Neural cell (in vitro differentiated cells): ENCODE measurements at regions not wholly inside any gene's neighbourhood (a gene's known extent, or its start where the extent isn't known, plus 50 kb on each side); places are given as distances from the start of the nearest gene placed in this dataset.

Experiments used
- EP300 ChIP-seq: fragments of 450-650 bp; conservative IDR thresholded peaks from 2 replicates; pipeline ENCODE4 v1.6.1; 2014; ENCODE audit warnings: antibody characterized with exemption, mild to moderate bottlenecking, moderate library complexity; ENCODE audit not compliant: poor library complexity, severe bottlenecking
- EZH2 ChIP-seq: fragments of 200-600, 300-800 bp; shearing (Covaris generic), sonication (generic); IDR thresholded peaks from 2 replicates; pipeline ENCODE4 v1.6.1; 2014; ENCODE audit warnings: antibody characterized with exemption, low read length, borderline replicate concordance, mild to moderate bottlenecking; ENCODE audit not compliant: insufficient read depth, poor library complexity, severe bottlenecking
- POLR2AphosphoS5 ChIP-seq: IDR thresholded peaks from 2 replicates; pipeline ENCODE4 v1.6.1; 2012
- RAD21 ChIP-seq: fragments of 450-650 bp; conservative IDR thresholded peaks from 2 replicates; pipeline ENCODE4 v1.6.1; 2014; ENCODE audit warnings: antibody characterized with exemption, mild to moderate bottlenecking, moderate library complexity
- SMC3 ChIP-seq: fragments of 450-650 bp; conservative IDR thresholded peaks from 2 replicates; pipeline ENCODE4 v1.6.1; 2014; ENCODE audit warnings: antibody characterized with exemption, mild to moderate bottlenecking, moderate library complexity; ENCODE audit not compliant: poor library complexity
- TF ChIP-seq, protein P1 (sequence below): fragments of 450-650 bp; IDR thresholded peaks from 2 replicates; pipeline ENCODE4 v1.5.1; 2014; ENCODE audit warnings: antibody characterized with exemption, mild to moderate bottlenecking, moderate library complexity; ENCODE audit not compliant: poor library complexity, severe bottlenecking

DNA sequence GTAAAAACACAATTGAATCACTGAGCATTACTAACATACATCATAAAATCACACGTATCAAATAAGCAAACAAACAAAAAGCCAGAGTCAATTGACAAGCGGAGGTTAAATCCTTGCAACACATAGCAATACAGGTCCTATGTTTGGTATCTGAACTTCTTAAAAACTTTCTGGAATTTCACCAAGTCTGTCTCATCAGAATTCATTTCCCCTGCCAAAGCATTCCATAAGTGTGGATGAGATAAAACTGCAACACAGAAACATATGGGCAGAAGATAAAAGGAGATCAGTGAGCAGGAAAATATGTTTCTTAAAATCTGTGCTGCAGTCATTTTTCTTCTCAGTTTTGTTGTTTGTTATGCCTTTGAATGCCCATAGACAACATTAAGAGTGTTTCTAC is 1155.5 kb downstream of the TBL1XR1 start:
- TF ChIP-seq, protein P1, sequence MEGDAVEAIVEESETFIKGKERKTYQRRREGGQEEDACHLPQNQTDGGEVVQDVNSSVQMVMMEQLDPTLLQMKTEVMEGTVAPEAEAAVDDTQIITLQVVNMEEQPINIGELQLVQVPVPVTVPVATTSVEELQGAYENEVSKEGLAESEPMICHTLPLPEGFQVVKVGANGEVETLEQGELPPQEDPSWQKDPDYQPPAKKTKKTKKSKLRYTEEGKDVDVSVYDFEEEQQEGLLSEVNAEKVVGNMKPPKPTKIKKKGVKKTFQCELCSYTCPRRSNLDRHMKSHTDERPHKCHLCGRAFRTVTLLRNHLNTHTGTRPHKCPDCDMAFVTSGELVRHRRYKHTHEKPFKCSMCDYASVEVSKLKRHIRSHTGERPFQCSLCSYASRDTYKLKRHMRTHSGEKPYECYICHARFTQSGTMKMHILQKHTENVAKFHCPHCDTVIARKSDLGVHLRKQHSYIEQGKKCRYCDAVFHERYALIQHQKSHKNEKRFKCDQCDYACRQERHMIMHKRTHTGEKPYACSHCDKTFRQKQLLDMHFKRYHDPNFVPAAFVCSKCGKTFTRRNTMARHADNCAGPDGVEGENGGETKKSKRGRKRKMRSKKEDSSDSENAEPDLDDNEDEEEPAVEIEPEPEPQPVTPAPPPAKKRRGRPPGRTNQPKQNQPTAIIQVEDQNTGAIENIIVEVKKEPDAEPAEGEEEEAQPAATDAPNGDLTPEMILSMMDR: no peak
- TF ChIP-seq POLR2AphosphoS5 (no peak), EP300 (no peak), EZH2 (no peak), SMC3 (no peak), RAD21 (no peak)
